GM18870 (cell line): ENCODE measurements at regions not wholly inside any gene's neighbourhood (a gene's known extent, or its start where the extent isn't known, plus 50 kb on each side); places are given as distances from the start of the nearest gene placed in this dataset.
"Not testable (repeated sequence)": the region's sequence is repeated elsewhere in the genome, so short reads cannot be mapped to it uniquely, and the experiment has no call there.

Experiments used
- ATAC-seq: cut with Tn5 transposase; IDR thresholded peaks from one replicate; pipeline ENCODE4 v1.9.1; 2021; ENCODE audit warnings: moderate library complexity; ENCODE audit not compliant: unreplicated experiment

GRCh38 chr10:65377687-65378086 lies 1548.1 kb upstream of the LRRTM3 start:
- no peak for ATAC-seq

GRCh38 chr10:65394502-65395297 lies 1531.1 kb upstream of the LRRTM3 start:
- ATAC-seq: no peak

- no peak for ATAC-seq
Measured at GRCh38 chr10:65395631-65396030, 1530.2 kb upstream of the LRRTM3 start.

- ATAC-seq: no peak
Measured at GRCh38 chr10:65396997-65397396, 1528.8 kb upstream of the LRRTM3 start.

GRCh38 chr10:65408401-65408800 lies 1517.4 kb upstream of the LRRTM3 start:
- no peak for ATAC-seq

GRCh38 chr10:65413001-65413400 lies 1512.8 kb upstream of the LRRTM3 start:
- no peak for ATAC-seq

- no peak for ATAC-seq
Measured at GRCh38 chr10:65415318-65415717, 1510.5 kb upstream of the LRRTM3 start.

- no peak for ATAC-seq
Measured at GRCh38 chr10:65416094-65416493, 1509.7 kb upstream of the LRRTM3 start.

- ATAC-seq: no peak
Measured at GRCh38 chr10:65419629-65420028, 1506.2 kb upstream of the LRRTM3 start.

GRCh38 chr10:65423043-65423442 lies 1502.8 kb upstream of the LRRTM3 start:
- no peak for ATAC-seq

- not testable (repeated sequence) for ATAC-seq
Measured at GRCh38 chr10:65429381-65429780, 1496.5 kb upstream of the LRRTM3 start.

- ATAC-seq: peak; percentile 78
Measured at GRCh38 chr10:65430979-65431378, 1494.9 kb upstream of the LRRTM3 start.

GRCh38 chr10:65470986-65471385 lies 1454.8 kb upstream of the LRRTM3 start:
- ATAC-seq: no peak

- ATAC-seq: no peak
Measured at GRCh38 chr10:65482848-65483247, 1443.0 kb upstream of the LRRTM3 start.

- no peak for ATAC-seq
Measured at GRCh38 chr10:65491799-65492198, 1434.0 kb upstream of the LRRTM3 start.

- ATAC-seq: no peak
Measured at GRCh38 chr10:65496541-65496940, 1429.3 kb upstream of the LRRTM3 start.

- ATAC-seq: no peak
Measured at GRCh38 chr10:65497837-65498236, 1428.0 kb upstream of the LRRTM3 start.

GRCh38 chr10:65500716-65501115 lies 1425.1 kb upstream of the LRRTM3 start:
- ATAC-seq: no peak

- ATAC-seq: peak; percentile 94
Measured at GRCh38 chr10:65501259-65501658, 1424.6 kb upstream of the LRRTM3 start.

- ATAC-seq: no peak
Measured at GRCh38 chr10:65518379-65518778, 1407.5 kb upstream of the LRRTM3 start.

- no peak for ATAC-seq
Measured at GRCh38 chr10:65528986-65529385, 1396.8 kb upstream of the LRRTM3 start.

GRCh38 chr10:65531545-65531944 lies 1394.3 kb upstream of the LRRTM3 start:
- ATAC-seq: no peak

GRCh38 chr10:65534771-65535170 lies 1391.1 kb upstream of the LRRTM3 start:
- ATAC-seq: no peak
